Ramos (cell line): ENCODE measurements at regions not wholly inside any gene's neighbourhood (a gene's known extent, or its start where the extent isn't known, plus 50 kb on each side); places are given as distances from the start of the nearest gene placed in this dataset.
"Not testable (repeated sequence)": the region's sequence is repeated elsewhere in the genome, so short reads cannot be mapped to it uniquely, and the experiment has no call there.

Experiments used
- in situ Hi-C: fragments of 300-500 bp; cut with MboI; formaldehyde crosslinking; loops from one replicate; pipeline ENCODE4 v1.14.3; 2022; ENCODE audit warnings: low sequenced_read_pairs; ENCODE audit not compliant: unreplicated experiment

DNA sequence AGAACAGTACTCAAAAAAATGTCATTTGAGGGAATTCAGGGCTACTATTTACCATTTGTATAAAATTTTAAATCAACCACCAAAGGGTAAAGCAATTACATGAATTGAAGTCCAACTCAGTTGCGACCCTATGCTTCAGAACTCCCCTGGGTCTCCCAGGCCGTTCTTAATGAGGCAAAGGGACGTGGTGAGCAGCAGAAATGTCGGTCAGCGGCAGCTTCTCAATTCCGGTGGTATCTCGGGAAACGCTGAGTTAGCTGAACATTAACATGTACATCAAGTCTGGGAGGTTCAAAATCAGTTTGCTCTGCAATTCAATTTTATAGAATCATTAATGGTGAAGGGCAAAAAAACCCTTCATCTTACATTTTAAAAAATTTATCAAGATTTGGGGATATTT, 173.2 kb downstream of the DIRAS2 start:
- in situ Hi-C loops = no loop called here

DNA sequence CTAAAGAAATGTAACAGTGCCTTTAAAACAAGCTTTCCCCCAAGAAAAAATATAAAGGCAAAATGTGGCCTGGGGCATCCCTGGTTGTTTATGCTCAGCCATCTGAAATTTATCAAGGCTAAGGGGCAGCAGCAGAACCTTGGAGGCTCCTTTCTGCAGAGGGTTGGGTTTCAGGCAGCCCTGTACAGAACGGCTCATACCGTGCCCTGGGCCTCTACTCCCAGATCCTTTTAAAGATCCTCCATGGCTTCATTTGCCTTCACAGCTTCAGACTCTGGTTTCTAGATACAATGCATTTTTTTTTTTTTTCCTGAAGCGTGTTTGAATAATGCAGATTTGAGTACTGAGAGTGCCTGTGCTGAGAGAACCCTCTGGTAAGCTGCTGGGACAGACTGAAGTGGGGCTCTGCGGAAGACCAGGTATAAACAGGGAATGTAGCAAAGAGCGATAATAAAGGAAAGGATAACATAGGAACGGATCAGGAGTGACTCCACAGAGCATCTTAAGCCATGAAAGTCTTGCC, 172.7 kb downstream of the DIRAS2 start:
- in situ Hi-C loops = no loop called here

DNA sequence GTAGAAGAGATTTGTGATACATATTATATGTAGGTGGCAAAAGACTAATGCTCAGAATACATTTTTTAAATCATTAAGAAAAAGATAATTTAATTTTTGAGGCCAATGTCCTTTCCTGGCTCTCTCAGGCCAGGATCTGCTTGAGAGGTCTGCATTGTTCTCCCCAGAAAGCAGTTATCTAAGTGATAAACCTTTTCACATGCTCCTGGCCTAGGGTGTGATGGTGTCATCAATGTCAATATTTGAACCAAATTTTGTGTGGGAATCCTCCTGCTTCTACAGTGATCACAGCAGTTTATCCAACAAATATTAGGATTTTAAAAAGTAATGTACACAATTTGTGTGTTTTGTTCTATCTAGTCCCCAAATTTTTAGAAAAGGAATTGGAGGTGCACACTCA, 166.6 kb downstream of the DIRAS2 start:
- in situ Hi-C loops = no loop called here

DNA sequence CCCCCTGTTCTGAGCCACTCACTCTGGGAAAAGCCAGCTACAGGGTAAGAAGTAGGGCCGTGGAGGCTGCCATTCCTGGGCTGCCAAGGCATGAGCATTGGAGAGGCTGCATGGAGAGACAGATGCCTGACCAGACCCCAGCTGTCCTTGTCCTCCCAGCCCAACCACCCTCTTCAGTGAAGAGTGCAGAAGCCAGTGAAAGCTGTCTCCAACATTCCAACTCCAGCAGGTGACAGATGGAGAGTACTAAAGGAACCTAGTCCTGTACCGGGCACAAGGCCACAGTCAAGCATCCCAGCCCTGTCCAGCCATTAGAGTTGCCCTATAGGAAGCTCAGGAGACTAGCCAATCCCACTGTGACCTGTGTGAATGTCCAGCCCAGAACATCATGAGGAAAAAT, 165.1 kb downstream of the DIRAS2 start:
- in situ Hi-C loops = no loop called here

DNA sequence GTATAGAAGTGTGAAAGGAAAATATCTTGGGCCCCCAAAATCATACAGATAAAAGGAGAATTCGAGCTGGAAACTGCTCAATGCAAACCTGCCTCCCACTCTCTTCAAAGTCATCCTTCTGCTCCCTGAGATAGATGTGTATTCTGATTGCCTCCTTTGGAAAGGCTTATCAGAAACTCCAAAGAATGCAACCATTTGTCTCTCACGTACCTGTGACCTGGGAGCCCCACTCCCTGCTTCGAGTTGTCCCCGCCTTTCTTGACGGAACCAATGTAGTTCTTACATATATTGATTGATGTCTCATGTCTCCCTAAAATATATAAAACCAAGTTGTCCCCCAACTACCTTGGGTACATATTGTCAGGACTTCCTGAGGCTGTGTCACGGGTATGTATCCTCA, 163.8 kb downstream of the DIRAS2 start:
- in situ Hi-C loops = no loop called here

DNA sequence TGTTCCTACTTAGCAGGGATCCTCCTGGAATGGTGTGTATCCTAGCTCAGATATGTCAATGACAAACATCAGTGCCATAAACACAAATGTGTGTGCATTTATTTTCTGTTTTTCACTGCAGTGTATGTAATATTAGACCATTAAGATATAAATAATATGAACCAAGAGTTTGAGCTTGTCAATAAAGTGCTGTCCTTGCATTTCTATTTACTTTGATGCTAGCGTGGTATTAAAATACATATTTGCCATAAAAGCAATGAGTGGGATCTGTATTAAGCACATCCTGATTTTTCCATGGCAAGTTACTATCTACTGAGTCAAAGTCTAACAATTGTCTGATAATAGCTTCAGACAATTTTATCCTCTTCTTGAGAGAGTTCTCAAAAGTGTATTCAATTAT, 157.6 kb downstream of the DIRAS2 start:
- in situ Hi-C loops = no loop called here

DNA sequence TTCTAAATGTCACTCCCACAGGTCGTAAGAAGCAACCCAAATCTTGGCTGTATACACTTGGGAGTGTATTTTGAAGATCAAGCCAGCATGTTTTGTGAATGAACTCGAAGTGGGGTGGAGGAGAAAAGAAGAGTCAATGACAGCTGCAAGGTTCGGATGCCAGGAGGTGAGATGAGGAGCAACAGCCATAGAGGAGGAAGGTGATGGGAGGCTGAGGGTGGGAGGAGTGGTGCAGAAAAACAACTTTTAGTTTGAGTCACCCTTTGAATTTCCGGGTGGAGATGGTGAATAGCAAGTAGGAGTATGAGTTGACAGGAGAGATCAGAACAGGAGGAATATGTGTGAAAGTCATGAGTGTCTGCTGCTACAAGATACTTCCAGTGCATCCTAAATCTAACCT, 153.6 kb downstream of the DIRAS2 start:
- in situ Hi-C loops = no loop called here

DNA sequence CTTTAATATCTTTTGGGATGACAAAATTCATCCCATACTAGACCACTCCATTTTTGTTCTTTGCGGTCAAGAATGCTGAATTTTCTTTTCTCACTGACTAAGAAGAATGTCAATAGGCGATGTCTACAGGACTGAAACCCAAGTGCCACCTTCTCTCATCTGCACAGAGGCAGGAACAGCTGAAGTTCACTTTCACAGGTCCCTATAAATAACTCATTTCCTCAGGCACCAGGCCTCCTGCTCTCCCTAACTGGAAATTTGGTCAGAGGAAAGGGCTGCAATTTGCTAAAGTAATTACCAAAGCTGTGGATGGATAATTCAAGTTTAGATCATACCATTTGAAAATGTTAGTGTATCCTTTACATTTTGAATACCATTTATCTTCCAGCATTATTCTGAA, 142.9 kb downstream of the DIRAS2 start:
- in situ Hi-C loops = no loop called here

DNA sequence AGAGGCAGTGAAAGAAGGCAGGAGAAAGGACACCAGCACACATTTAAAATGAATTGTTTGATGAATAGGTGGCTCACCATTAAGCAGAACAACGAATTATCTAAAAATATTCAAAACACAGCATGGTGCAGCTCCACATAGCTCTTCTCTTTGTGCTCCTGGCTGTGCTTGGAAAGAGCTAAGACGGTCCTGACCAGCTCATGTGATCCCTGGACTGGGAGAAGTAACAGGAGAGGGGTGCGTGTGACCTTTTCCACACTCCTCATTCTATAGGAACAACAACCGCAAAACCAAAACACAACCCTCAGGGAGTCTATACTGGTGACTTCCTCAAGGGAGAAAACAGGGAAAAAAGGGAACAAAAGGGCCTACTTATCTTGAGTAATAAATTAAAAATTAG, 140.5 kb downstream of the DIRAS2 start:
- in situ Hi-C loops = no loop called here

DNA sequence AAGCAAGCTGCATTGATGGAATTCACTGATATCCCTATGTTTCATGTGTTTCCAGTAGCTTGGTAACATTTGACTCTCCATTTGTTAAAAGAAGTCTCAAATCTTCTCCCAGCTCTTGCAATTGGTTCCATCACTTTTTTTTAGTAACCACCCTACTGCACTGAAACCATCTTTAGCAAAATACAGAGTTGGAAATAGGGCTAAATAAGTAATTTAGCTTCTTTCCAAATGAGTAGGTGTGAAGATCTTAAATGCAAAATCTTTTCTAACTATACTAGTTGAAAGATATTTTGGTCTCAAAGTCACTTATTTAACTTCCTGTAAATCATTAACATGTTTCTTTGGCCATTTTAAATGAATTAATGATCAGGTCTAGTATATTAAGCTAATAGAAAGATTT, 138.1 kb downstream of the DIRAS2 start:
- in situ Hi-C loops = no loop called here

DNA sequence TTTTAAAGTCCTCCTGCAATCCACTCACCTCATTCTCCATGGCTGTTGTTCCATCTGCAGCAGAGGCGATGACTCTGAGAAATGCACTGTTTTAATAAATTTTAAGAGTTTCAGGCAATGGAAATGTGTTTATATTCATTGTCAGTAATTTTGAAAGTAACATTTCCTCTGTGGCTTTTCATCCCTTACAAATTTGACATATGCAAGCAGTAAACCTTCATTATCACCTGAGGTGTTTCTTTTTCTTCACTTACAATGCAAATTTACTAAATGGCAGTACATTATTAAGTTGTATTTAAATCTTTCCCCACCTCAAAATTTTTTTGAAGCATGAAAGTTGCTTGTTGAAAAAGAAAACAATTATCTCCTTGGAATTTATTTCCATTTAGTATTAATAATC, 136.9 kb downstream of the DIRAS2 start:
- in situ Hi-C loops = no loop called here

DNA sequence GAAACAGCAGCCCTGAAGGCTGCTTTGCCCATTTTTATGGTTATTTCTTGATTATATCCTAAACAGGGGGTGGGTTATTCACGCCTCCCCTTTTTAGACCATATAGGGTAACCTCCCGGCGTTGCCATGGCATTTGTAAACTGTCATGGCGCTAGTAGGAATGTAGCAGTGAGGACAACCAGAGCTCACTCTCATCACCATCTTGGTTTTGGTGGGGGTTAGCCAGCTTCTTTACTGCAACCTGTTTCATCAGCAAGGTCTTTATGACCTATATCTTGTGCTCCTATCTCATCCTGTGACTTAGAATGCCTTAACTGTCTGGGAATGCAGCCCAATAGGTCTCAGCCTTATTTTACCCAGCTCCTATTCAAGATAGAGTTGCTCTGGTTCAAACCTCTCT, 136.2 kb downstream of the DIRAS2 start:
- in situ Hi-C loops = not testable (repeated sequence)

DNA sequence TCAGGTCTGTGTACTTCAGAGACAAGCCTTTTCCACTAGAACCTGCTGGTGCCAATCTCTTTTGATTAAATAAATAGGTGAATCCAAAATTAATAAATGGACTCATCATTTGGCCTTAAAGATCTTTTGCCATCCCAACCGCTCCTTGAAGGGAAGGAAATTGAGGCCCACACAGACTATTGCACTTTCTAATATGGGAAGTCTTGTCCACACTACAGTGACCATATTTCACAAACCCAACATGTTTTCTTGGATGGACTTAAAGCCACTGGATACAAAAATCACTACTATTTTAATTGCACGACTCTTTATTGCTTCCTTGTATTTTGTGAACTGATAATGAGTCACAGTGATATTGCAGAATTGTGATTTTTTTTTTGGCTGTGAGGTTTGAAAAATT, 135.0 kb downstream of the DIRAS2 start:
- in situ Hi-C loops = no loop called here

DNA sequence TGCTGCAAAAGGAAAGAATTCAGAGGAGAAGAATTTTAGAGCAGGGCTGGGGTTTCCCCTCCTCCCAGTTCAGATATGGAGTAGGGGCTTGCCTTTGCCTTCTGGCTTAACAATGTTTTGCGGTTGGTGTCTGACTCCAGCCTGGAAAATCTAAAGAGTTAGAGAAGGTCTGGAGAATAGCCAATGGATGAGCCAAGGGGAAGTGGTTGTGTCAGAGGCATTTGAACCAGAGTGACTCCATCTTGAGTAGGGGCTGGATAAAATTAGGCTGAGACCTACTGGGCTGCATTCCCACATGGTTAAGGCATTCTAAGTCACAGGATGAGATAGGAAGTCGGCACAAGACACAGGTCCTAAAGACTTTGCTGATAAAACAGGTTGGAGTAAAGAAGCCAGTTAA, 133.7 kb downstream of the DIRAS2 start:
- in situ Hi-C loops = no loop called here

DNA sequence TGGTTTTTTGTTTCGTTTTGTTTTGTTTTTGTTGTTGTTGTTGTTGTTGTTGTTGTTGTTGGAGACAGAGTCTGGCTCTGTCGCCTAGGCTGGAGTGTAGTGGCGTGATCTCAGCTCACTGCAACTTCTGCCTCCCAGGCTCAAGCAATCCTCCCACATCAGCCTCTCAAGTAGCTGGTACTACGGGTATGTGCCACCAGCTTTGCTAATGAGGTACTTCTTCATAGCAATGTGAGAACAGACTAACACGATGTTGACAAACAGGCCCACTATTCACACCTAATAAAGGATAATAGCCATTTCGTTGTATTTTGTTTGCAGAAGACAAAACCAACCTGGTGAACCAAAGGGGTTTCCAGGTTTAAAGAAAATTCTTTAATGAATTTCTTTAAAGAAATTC, 130.9 kb downstream of the DIRAS2 start:
- in situ Hi-C loops = no loop called here

DNA sequence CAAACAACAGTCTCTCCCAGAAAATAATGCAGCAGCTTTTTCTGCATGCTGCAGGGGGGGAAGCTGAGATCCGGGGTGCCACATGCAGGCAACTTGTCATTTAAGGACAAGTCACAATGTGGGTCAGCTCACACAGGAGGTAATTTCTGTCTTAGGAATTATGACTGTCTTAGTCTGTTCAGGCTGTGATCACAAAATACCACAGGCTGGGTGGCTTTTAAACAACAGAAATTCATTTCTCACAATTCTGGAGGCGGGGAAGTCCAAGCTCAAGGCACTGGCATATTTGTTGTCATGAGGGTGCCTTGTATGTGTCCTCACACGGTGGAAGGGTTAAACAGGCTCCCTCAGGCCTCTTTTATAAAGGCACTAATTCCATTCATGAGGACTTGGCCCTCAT, 127.7 kb downstream of the DIRAS2 start:
- in situ Hi-C loops = no loop called here

DNA sequence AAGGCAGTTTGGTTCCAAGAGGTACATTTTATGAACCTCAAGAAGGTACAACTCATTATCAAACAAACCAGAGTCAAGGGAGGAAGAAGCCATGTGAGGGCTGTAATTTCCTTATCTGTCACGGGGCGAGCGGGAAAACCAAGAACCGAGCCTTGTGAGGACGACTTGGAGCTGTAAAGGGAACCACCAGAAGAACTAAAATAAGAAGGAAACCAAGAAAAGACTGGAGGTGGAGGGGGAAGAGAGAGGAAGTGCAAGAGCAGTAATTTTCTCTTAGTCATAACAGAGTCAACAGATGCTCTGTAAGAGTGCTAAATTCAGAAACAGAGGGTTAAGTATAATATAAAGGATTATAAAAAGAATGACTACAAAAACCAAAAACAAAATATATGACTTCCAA, 127.1 kb downstream of the DIRAS2 start:
- in situ Hi-C loops = no loop called here

DNA sequence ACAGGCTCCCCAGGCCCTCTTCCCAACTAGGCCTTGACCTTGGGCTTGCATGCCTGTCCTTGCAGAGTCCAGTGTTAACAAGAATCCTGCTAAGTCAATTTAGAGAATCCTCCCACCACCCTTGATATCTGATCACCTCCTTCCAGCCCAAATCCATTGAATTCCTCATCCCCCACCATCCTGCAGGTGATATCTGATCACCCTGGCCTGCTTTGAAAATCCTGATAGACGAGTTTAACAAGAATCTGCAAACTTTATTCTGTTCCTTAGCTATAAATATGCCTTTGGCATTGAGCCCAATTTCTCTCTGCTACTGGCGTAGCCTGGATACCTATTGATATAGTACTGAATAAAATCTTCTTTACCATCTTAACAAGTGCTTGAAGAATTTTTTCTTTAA, 125.5 kb downstream of the DIRAS2 start:
- in situ Hi-C loops = no loop called here

DNA sequence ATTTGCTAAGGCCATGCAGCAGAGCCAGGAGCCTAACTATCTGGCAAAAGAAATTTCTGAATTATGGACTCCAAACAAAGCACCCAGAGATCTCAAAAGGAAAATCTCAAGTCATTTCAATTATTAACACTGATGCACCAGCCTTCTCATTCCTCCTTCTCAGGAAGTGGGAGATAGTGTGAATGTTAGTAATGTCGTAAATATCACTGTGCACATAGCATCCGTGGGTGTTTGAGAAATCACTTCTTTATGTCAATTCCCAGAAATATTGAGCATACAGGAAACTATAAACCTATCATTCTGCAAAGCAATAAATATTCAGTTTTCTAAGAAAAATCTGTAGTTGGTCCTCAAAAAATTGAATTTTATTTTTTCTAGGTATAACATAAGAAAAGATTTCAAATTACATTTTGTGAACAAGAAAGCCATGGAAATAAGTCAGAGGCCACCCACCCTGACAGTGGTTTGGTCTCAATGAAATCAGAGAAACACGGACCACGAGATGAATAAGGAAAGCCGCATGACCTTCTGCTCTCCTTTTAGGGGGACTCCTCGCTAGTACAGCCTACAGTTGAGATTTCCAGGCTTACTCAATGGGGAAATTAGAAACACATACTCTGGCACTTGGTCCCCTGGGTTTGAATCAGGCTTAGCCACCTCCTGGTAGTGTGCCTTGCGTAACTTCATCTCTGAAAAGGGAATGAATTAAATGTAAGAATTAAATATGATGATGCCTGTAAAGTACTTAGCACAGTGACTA, 120.6 kb downstream of the DIRAS2 start:
- in situ Hi-C loops = no loop called here

DNA sequence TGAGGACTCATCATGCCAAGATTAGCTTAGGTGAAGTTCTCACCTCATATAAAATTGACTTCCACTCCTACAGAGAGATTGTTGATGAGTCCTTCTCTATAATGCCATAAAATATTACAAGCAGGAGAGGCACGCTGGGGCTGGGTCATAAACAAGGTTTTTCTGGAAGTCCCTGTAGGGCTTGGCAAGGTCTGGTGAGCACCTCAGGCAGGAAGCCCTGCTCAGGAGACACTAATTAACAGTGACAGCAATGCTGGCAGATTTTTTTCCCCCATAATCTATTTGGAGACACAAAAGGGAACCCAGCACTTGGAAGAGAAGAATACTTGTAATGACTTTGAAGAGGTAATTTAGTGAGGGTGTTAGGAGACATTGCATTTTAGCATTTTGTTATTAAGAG, 118.7 kb downstream of the DIRAS2 start:
- in situ Hi-C loops = no loop called here

DNA sequence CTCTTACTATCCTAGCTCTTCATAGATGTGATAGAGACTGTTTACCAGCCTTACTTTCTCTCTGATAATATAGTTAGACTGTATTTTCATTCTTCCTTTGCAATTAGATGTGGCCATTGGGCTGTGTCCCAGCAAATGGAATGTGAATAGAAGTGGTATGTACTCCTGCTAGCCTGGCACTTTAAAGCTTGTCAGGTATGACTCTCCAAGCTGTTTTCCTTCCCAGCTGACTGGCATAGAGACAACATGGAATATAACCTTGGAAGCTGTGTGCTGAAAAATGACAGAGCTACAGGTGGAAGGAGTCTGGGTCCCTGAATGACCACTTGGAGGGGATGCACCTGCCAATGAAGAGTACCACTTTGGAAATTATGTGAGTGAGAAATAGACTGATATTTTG, 116.2 kb downstream of the DIRAS2 start:
- in situ Hi-C loops = no loop called here

DNA sequence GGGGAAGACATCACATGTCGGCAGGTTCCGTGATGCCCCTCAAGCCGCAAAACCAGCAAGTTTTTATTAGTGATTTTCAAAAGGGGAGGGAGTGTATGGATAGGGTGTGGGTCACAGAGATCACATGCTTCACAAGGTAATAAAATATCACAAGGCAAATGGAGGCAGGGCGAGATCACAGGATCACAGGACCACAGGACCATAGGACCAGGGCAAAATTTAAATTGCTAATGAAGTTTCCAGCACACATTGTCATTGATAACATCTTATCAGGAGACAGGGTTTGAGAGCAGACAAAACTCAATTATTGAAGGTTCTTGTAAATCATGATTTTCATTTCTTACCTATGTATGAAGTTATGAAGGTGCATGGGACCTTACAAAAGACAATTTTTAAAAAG, 106.5 kb downstream of the DIRAS2 start:
- in situ Hi-C loops = not testable (repeated sequence)
